GM21717 (cell line): ENCODE measurements at regions not wholly inside any gene's neighbourhood (a gene's known extent, or its start where the extent isn't known, plus 50 kb on each side); places are given as distances from the start of the nearest gene placed in this dataset.

Source experiments
- ATAC-seq: cut with Tn5 transposase; IDR thresholded peaks from one replicate; pipeline ENCODE4 v1.9.1; 2021; ENCODE audit warnings: mild to moderate bottlenecking, moderate library complexity; ENCODE audit not compliant: unreplicated experiment

GRCh38 chr6:71584712-71585436 is 296.3 kb downstream of the OGFRL1 start:
- no peak for ATAC-seq

GRCh38 chr6:71585472-71585871 is 296.9 kb downstream of the OGFRL1 start:
- no peak for ATAC-seq

- no peak for ATAC-seq
Observed at GRCh38 chr6:71588490-71588889, 297.9 kb upstream of the RIMS1 start.

GRCh38 chr6:71589254-71589653 is 297.1 kb upstream of the RIMS1 start:
- no peak for ATAC-seq

- no peak for ATAC-seq
Observed at GRCh38 chr6:71592643-71593042, 293.7 kb upstream of the RIMS1 start.

DNA sequence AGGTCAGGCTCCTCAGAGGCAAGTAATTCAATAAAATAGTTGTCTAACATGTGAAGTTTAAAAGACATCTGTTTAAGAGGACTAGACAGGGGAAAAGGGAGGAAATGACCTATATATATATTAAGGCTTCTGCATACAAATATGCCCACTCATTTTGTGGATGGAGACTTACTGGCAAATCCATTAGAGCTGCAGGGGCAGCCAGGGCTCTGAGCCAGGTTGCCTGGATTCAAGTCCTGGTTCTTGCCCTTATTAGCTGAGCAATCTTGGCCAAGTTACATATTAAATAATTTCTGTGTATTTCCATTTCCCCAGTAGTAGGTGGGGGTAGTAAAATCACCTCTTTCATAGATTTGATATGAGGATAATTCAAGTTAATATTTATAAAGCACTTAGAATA is 287.0 kb upstream of the RIMS1 start:
- ATAC-seq, result no peak

DNA sequence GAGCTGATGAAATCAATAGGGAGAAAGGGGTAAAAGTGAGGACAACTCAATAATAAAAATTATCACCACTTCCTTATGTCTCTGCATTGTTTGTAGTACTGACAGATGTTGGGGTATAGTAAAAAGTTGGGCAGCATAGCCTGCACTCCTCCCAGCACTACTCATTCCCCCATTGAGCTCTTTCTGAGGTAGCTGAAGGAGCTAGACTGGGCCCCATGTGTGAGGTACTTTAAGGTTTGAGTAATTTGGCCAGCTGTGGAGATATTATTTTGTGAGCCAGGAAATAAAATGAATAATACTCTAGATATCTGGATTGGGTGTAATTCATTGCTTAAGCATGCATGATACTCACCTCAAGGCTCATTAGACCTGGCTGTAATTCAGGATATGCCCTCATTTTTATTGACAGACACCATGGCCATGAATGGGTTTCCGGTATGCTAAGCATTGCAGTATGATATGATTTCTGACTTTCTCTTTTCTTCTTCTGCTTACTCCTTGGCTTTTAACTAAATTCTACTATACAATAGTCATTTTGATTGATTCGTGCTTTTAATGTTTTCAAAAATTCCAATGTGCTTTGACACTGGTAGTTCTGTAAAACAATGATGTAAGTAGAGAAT is 283.9 kb upstream of the RIMS1 start:
- no peak for ATAC-seq

GRCh38 chr6:71603021-71603420 is 283.3 kb upstream of the RIMS1 start:
- no peak for ATAC-seq

- no peak for ATAC-seq
Observed at GRCh38 chr6:71608646-71609045, 277.7 kb upstream of the RIMS1 start.

DNA sequence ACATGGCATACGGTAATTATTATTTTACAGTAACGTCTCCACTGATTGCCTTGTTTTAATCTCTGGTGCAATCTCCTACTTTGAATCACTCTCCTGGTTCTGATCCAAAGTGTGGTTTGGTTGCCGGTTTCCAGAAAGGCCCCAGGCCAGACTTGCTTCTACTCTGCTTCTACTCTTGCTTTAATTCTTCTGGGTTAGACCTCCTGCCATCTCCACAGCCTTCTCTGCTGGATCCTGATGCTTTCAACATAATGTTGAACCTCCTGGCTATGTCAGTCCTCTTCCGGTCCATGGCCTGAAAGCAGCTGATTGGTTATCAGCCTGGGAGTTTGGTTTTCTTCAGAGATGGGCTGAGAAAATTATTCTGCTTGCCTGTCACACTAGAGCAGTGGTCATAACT is 266.5 kb upstream of the RIMS1 start:
- no peak for ATAC-seq

DNA sequence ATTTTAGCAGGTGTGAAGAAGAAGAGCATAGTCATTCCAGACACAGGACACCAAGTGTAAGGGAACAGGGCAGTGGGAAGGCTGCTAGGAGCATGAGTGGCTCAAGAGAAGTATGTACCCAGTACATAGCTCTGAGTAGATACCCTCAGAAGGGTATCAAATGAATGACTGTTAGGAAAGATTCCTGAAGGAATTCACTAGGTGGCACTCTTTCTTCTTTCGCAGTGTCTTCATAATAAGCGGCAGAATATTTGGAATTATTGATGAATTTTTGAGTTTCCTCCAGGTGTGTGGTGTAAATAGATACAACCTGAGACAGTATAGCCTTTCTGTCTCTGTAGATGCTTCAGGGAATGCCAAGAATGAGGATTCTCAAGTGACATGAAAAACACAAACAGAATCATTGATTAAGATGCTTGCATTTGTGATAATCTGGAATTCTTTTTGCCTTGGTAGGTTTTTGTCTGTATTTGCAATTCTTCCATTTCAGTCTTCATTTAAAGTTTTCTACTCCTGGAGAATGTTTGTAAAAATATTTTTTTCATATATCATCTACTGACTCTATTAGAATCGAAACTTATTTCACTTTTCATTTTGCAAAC is 264.3 kb upstream of the RIMS1 start:
- ATAC-seq, result no peak

DNA sequence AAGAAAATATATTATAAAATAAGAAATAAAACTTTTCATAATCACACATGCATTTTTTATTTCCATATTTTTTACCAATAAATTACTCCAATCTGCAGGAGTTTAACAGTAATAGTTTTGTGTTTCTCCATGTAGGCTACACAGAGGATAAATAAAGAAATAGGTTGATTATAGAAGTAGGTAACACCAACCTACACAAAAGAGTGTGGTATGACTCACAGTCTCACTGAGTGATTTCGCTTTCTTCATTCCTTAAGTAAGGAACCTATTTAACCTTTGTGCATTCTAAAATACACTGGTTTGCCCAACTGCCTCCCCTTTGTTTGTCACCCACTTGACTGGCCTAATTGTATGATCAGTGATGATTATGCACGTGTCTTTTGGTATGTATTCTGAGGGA is 244.2 kb upstream of the RIMS1 start:
- ATAC-seq, result no peak

DNA sequence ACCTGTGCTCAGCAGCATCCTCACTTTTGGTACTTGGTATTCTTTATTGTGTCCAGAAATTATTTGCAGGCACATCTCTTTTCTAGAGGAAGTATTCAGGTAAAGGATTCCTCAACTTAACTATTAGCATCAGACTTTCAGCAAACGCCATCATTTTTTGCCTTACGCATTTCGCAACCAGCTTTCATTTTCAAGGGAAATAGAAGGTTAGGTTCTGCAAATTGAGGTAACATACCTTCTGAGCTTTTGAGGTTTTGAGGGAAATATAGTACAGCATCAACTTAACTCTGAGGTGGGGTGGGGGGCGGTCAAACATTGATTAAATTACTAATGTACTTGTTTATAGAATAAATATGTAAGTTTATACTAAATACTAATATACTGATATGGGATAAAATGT is 243.6 kb upstream of the RIMS1 start:
- ATAC-seq, result no peak

- ATAC-seq, result no peak
Observed at GRCh38 chr6:71645299-71645698, 241.1 kb upstream of the RIMS1 start.

GRCh38 chr6:71649915-71650314 is 236.4 kb upstream of the RIMS1 start:
- no peak for ATAC-seq

DNA sequence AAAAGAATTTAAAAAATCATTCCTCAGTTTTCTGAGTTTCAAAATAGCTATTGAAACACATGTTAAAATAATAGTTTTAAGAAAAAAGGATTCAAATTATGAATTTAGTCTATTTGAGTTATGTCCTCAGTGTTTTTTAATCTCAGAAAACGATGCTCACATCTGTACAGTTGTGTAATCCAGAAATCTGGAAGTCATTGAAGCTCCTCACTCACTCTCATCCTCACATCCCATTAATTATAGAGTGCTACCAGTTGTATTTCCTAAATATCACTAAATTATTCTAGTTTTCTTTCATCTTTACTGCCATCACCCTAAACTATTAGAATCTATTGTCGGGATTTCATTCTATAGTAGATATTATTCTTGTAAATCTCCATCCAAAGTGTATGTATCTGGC is 234.7 kb upstream of the RIMS1 start:
- ATAC-seq, result no peak

- no peak for ATAC-seq
Observed at GRCh38 chr6:71656121-71656520, 230.2 kb upstream of the RIMS1 start.

DNA sequence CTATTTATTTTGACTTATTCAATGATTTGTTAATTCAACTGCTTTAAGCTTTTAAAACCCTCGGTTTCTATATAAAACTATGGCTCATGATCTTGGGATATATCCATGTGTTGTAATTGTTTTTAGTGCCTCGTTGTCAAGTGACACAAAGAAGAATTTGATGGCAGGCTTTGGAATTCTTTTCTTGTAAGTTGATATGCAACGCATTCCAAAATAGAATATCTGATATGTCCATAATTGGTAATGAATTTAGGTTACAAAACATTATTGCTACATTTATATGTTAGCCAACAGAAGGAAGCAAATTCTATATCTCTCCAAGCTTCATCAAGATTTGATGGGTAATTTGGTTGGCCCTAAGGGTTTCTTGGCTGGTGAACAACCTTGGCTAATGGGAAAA is 220.4 kb upstream of the RIMS1 start:
- ATAC-seq, result no peak

- ATAC-seq, result no peak
Observed at GRCh38 chr6:71672876-71673275, 213.5 kb upstream of the RIMS1 start.

DNA sequence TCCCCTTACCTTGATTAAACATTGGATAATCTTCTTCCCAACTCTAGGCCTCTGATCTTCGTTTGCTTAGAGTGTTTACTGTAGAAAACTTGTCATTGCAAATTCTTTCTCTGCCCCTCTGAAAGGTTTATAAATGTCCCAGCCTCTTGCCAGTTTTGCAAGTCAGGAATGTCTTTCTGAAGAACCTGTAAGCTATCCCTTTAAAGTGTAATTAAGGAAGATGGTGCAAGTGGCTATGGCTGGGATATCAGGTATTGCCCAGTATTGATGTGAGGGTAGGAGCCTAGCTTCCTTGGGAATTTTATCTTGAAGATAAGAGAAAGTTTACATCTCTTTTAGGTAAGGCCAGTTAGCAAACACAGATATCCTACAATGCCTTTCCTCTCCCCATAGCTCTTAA is 211.0 kb upstream of the RIMS1 start:
- ATAC-seq, result no peak

- no peak for ATAC-seq
Observed at GRCh38 chr6:71676298-71676697, 210.1 kb upstream of the RIMS1 start.

DNA sequence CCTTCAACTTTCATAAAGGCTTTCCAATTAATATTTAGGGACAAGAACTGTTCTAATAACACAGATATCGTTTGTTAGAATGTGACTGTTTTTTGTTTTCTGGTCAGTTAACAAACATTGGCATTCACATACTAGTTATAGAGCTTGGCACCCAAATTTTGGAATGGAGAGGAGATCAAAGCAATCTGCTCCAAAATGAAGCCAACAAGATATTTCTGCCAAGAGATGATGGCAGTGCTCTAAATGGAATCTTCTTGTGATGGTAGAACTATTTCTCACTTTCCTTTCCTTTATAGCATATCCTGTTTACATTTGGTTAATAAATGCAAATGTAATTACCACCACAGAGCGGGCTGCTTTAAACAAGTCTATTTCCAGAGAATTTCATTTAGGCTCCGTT is 208.3 kb upstream of the RIMS1 start:
- no peak for ATAC-seq
